ENCODE measurements at regions not wholly inside any gene's neighbourhood (a gene's known extent, or its start where the extent isn't known, plus 50 kb on each side); places are given as distances from the start of the nearest gene placed in this dataset.

GRCh38 chr12:114902665-114903064 is 218.7 kb upstream of the TBX3 start:
- no peak for TF ChIP-seq FOXA1 (IDR thresholded peaks at IDR 0.05)
- no peak for TF ChIP-seq BHLHE40 (IDR thresholded peaks at IDR 0.05; ENCODE audit: borderline replicate concordance)
- TF ChIP-seq FOXK2 (IDR thresholded peaks at IDR 0.05) = no peak
- no peak for TF ChIP-seq ARNT (IDR thresholded peaks at IDR 0.05)
- no peak for TF ChIP-seq FOXM1 (IDR thresholded peaks at IDR 0.05; ENCODE audit: borderline replicate concordance)
- no peak for TF ChIP-seq HDGF (IDR thresholded peaks at IDR 0.05; ENCODE audit: borderline replicate concordance)
- no peak for TF ChIP-seq SUZ12 (IDR thresholded peaks at IDR 0.05)
- no peak for TF ChIP-seq LEF1 (IDR thresholded peaks at IDR 0.05; ENCODE audit: borderline replicate concordance)
- no peak for TF ChIP-seq PKNOX1 (IDR thresholded peaks at IDR 0.05)
- no peak for TF ChIP-seq SP1 (IDR thresholded peaks at IDR 0.05)
- TF ChIP-seq ELF4 (IDR thresholded peaks at IDR 0.05) = no peak
- no peak for TF ChIP-seq ZNF384 (IDR thresholded peaks at IDR 0.05)
